Esophagus muscularis mucosa (tissue), 4 donors: ENCODE measurements at regions not wholly inside any gene's neighbourhood (a gene's known extent, or its start where the extent isn't known, plus 50 kb on each side); places are given as distances from the start of the nearest gene placed in this dataset.

Experiments
- DNase-seq: peaks from one replicate; pipeline ENCODE4 v3.0.0-alpha.2; 2017; ENCODE audit errors: extremely low spot score
- H3K27ac ChIP-seq, 4 donors: fragments of 200-600 bp; sonication (generic); replicated peaks in 1 of 4; 1 replicate in 3 of 4; 2 replicates in 1 of 4; pipeline ENCODE4 v1.5.1; 2016 to 2019; ENCODE audit warnings: mild to moderate bottlenecking in 1 of 4
- H3K27me3 ChIP-seq, 4 donors: fragments of 200-600 bp; sonication (generic); one replicate each; pipeline versions ENCODE4 v1.5.1 to v1.6.0; 2016 to 2019
- H3K36me3 ChIP-seq, 4 donors: fragments of 200-600 bp; sonication (generic); one replicate each; pipeline ENCODE4 v1.5.1; 2016 to 2019
- H3K4me1 ChIP-seq, 4 donors: fragments of 200-600 bp; sonication (generic); one replicate each; pipeline ENCODE4 v1.5.1; 2016 to 2019
- H3K4me3 ChIP-seq, 4 donors: fragments of 200-600 bp; sonication (generic); 1 replicate in 2 of 4; 2 replicates in 2 of 4; pipeline ENCODE4 v1.5.1; 2016 to 2019; ENCODE audit warnings: mild to moderate bottlenecking in 4 of 4, moderate library complexity in 1 of 4
- H3K9me3 ChIP-seq, 4 donors: fragments of 200-600 bp; sonication (generic); 1 replicate in 3 of 4; 2 replicates in 1 of 4; pipeline ENCODE4 v1.5.1; 2016 to 2019
- CTCF ChIP-seq, 3 experiments: fragments of 200-600 bp in 2 of 3; fragments of 450-650 bp in 1 of 3; sonication (generic) in 2 of 3; IDR thresholded peaks; one replicate each; pipeline ENCODE4 v1.5.1; 2017 to 2019; ENCODE audit warnings: antibody characterized with exemption in 3 of 3, mild to moderate bottlenecking in 2 of 3, moderate library complexity in 1 of 3
- EP300 ChIP-seq: sonication (generic); formaldehyde crosslinking; IDR thresholded peaks from one replicate; pipeline ENCODE4 v1.6.1; 2017; ENCODE audit warnings: antibody characterized with exemption
- POLR2A ChIP-seq: fragments of 450-650 bp; IDR thresholded peaks from one replicate; pipeline ENCODE4 v1.6.1; 2017; ENCODE audit warnings: antibody characterized with exemption, moderate library complexity, mild to moderate bottlenecking, low read depth
- POLR2AphosphoS5 ChIP-seq, 2 donors: sonication (generic); formaldehyde crosslinking; IDR thresholded peaks; one replicate each; pipeline ENCODE4 v1.6.1; 2017; ENCODE audit warnings: antibody characterized with exemption in 2 of 2
- WGBS: methylation state at CpG from one replicate; pipeline ENCODE4 v1.1.5; 2018; 5-methylcytosine and 5-hydroxymethylcytosine counted together
- intact Hi-C: fragments of 100-400 bp; cut with DNase I; formaldehyde crosslinking; loops from one replicate; pipeline ENCODE4 v1.15.1; 2023

- no peak for TF ChIP-seq POLR2AphosphoS5 (IDR thresholded peaks at IDR 0.05)
- TF ChIP-seq POLR2A, result no peak
- no peak for TF ChIP-seq EP300
- no peak for TF ChIP-seq CTCF (IDR thresholded peaks at IDR 0.05)
- no peak overlapping the region for H3K27ac ChIP-seq
- no peaks in the 10 kb centered on the region for H3K9me3 ChIP-seq
- no peaks in the 10 kb centered on the region for H3K36me3 ChIP-seq
- WGBS, result 96% methylated on average over 2 of the region's 2 CpGs
- intact Hi-C loops, result no loop called here
- H3K4me3 ChIP-seq, result no peak overlapping the region
- no peaks in the 10 kb centered on the region for H3K27me3 ChIP-seq
- peaks cover 0 to 7% (median 0%) of the 10 kb centered on the region in 4 donors for H3K4me1 ChIP-seq
- no peak for DNase-seq
These were observed 567.7 kb upstream of the SGCD start for GRCh38 chr5:155759252-155759651.

- no peak for DNase-seq
- Histone ChIP-seq H3K27me3 (no peaks in the 10 kb centered on the region), H3K4me3 (no peak overlapping the region), H3K4me1 (peaks cover 0 to 3% (median 0%) of the 10 kb centered on the region in 4 donors), H3K9me3 (no peaks in the 10 kb centered on the region), H3K27ac (no peak overlapping the region), H3K36me3 (no peaks in the 10 kb centered on the region)
- TF ChIP-seq POLR2AphosphoS5 (IDR thresholded peaks at IDR 0.05) (no peak), POLR2A (no peak), CTCF (IDR thresholded peaks at IDR 0.05) (no peak), EP300 (no peak)
- intact Hi-C loops, result no loop called here
These were observed 567.0 kb upstream of the SGCD start for GRCh38 chr5:155759984-155760383.

- Histone ChIP-seq H3K4me3 (no peak overlapping the region), H3K4me1 (peaks cover 0 to 3% (median 0%) of the 10 kb centered on the region in 4 donors), H3K27ac (no peak overlapping the region), H3K27me3 (no peaks in the 10 kb centered on the region), H3K9me3 (no peaks in the 10 kb centered on the region), H3K36me3 (no peaks in the 10 kb centered on the region)
- WGBS, result 53% methylated on average over 2 of the region's 2 CpGs
- DNase-seq, result no peak
- intact Hi-C loops, result no loop called here
- no peak for TF ChIP-seq POLR2A
- no peak for TF ChIP-seq CTCF (IDR thresholded peaks at IDR 0.05)
- no peak for TF ChIP-seq POLR2AphosphoS5 (IDR thresholded peaks at IDR 0.05)
- no peak for TF ChIP-seq EP300
These were observed 565.5 kb upstream of the SGCD start for GRCh38 chr5:155761502-155761901.

GRCh38 chr5:155765715-155766114 lies 561.2 kb upstream of the SGCD start:
- H3K27me3 ChIP-seq, result no peaks in the 10 kb centered on the region
- TF ChIP-seq EP300, result no peak
- TF ChIP-seq CTCF (IDR thresholded peaks at IDR 0.05), result no peak
- TF ChIP-seq POLR2A, result no peak
- no peak for TF ChIP-seq POLR2AphosphoS5 (IDR thresholded peaks at IDR 0.05)
- DNase-seq, result no peak
- H3K36me3 ChIP-seq, result no peaks in the 10 kb centered on the region
- H3K4me3 ChIP-seq, result no peak overlapping the region
- 86% methylated on average over 2 of the region's 2 CpGs for WGBS
- no peak overlapping the region for H3K27ac ChIP-seq
- peaks cover 0 to 3% (median 0%) of the 10 kb centered on the region in 4 donors for H3K4me1 ChIP-seq
- H3K9me3 ChIP-seq, result no peaks in the 10 kb centered on the region
- intact Hi-C loops, result no loop called here

GRCh38 chr5:155767470-155767869 lies 559.5 kb upstream of the SGCD start:
- Histone ChIP-seq H3K36me3 (no peaks in the 10 kb centered on the region), H3K27me3 (no peaks in the 10 kb centered on the region), H3K27ac (no peak overlapping the region), H3K9me3 (no peaks in the 10 kb centered on the region), H3K4me1 (peaks cover 0 to 3% (median 0%) of the 10 kb centered on the region in 4 donors), H3K4me3 (no peak overlapping the region)
- whole genome bisulfite sequencing, result 81% methylated on average over 2 of the region's 2 CpGs
- intact Hi-C loops, result no loop called here
- no peak for TF ChIP-seq CTCF (IDR thresholded peaks at IDR 0.05)
- no peak for TF ChIP-seq POLR2A
- no peak for TF ChIP-seq POLR2AphosphoS5 (IDR thresholded peaks at IDR 0.05)
- TF ChIP-seq EP300, result no peak
- no peak for DNase-seq
